Hepatocyte (in vitro differentiated cells): ENCODE measurements at regions not wholly inside any gene's neighbourhood (a gene's known extent, or its start where the extent isn't known, plus 50 kb on each side); places are given as distances from the start of the nearest gene placed in this dataset.

ENCODE experiments used
- DNase-seq: peaks from one replicate; pipeline ENCODE4 v3.0.0-alpha.2; 2016; ENCODE audit warnings: low spot score
- H2AFZ ChIP-seq: fragments of 200-600 bp; sonication (generic); 2 replicates; pipeline ENCODE4 v1.6.0; 2016; ENCODE audit warnings: antibody characterized with exemption, mild to moderate bottlenecking
- H3K27ac ChIP-seq: fragments of 200-600 bp; sonication (generic); 2 replicates; pipeline ENCODE4 v1.5.1; 2016; ENCODE audit warnings: mild to moderate bottlenecking
- H3K27me3 ChIP-seq: fragments of 200-600 bp; sonication (generic); 2 replicates; pipeline ENCODE4 v1.6.1; 2016
- H3K36me3 ChIP-seq: fragments of 200-600 bp; sonication (generic); replicated peaks from 2 replicates; pipeline ENCODE4 v1.5.1; 2016; ENCODE audit warnings: low read depth; ENCODE audit not compliant: insufficient read depth
- H3K4me1 ChIP-seq: fragments of 200-600 bp; sonication (generic); 2 replicates; pipeline ENCODE4 v1.5.1; 2016; ENCODE audit warnings: mild to moderate bottlenecking, moderate library complexity; ENCODE audit not compliant: insufficient read depth
- H3K4me2 ChIP-seq: fragments of 200-600 bp; sonication (generic); 2 replicates; pipeline ENCODE4 v1.6.0; 2016
- H3K4me3 ChIP-seq: fragments of 200-600 bp; sonication (generic); 2 replicates; pipeline ENCODE4 v1.5.1; 2016; ENCODE audit warnings: mild to moderate bottlenecking
- H3K79me2 ChIP-seq: fragments of 200-600 bp; sonication (generic); 2 replicates; pipeline ENCODE4 v1.6.0; 2017; ENCODE audit warnings: mild to moderate bottlenecking
- H3K9me2 ChIP-seq: fragments of 200-600 bp; sonication (generic); replicated peaks from 2 replicates; pipeline ENCODE4 v1.6.0; 2017; ENCODE audit warnings: mild to moderate bottlenecking; ENCODE audit not compliant: insufficient read depth
- H3K9me3 ChIP-seq: fragments of 200-600 bp; sonication (generic); 2 replicates; pipeline ENCODE4 v1.5.1; 2016; ENCODE audit warnings: low read depth, mild to moderate bottlenecking
- H4K20me1 ChIP-seq: fragments of 200-600 bp; sonication (generic); 2 replicates; pipeline ENCODE4 v1.6.0; 2016; ENCODE audit warnings: mild to moderate bottlenecking; ENCODE audit not compliant: insufficient read depth, poor library complexity, severe bottlenecking
- EZH2 ChIP-seq: fragments of 200-600 bp; sonication (generic); IDR thresholded peaks from 2 replicates; pipeline ENCODE4 v1.6.1; 2016; ENCODE audit warnings: antibody characterized with exemption, mild to moderate bottlenecking, borderline replicate concordance
- EZH2phosphoT487 ChIP-seq: fragments of 200-600 bp; sonication (generic); IDR thresholded peaks from one replicate; pipeline ENCODE4 v1.6.1; 2018; ENCODE audit warnings: antibody characterized with exemption, mild to moderate bottlenecking, low read depth, moderate library complexity; ENCODE audit not compliant: unreplicated experiment, severe bottlenecking
- WGBS: methylation state at CpG from one replicate; pipeline ENCODE4 v1.1.6; 2016; ENCODE audit warnings: low lambda C conversion rate; ENCODE audit errors: missing lambda C conversion rate; 5-methylcytosine and 5-hydroxymethylcytosine counted together
- TF ChIP-seq, protein P1 (sequence below): fragments of 200-600 bp; sonication (generic); IDR thresholded peaks from 2 replicates; pipeline ENCODE4 v1.5.1; 2016; ENCODE audit warnings: antibody characterized with exemption, mild to moderate bottlenecking; ENCODE audit not compliant: poor library complexity

DNA sequence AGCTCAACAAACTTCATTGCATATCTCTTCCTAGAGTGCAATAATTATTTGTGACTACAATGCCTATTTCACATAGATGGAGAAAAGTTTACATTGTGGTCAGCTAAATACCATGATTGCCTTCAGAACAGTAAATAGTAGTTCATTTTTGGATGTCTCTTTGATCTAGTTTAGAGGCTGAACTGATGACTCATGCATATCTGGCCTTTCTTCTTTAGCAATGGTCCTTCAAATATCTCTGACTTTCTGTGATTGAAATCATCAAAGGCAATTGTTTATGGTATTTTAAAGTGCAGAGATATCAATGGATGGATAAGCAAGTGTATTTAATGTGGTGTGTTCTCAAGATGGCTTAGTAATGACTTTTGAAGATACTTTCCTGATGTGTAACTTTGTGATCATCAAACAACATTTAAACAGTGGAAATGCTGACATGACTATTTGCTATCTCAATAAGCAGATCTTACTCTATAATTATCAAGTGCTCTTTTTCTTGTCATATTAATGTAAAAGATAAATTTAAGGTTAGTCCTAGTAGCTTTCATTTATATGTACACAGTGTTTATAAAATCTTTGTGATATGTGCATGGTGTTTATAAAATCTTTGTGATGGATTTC lies 523.7 kb upstream of the SLC35B3 start:
- Histone ChIP-seq H3K4me1 (no peaks in the 10 kb centered on the region), H3K36me3 (no peaks in the 10 kb centered on the region), H3K9me2 (no peaks in the 10 kb centered on the region), H2AFZ (no peak overlapping the region), H3K79me2 (no peaks in the 10 kb centered on the region), H3K27ac (no peak overlapping the region), H3K9me3 (no peaks in the 10 kb centered on the region), H3K4me3 (no peak overlapping the region), H3K27me3 (no peaks in the 10 kb centered on the region), H3K4me2 (no peak overlapping the region), H4K20me1 (no peaks in the 10 kb centered on the region)
- TF ChIP-seq, protein P1, sequence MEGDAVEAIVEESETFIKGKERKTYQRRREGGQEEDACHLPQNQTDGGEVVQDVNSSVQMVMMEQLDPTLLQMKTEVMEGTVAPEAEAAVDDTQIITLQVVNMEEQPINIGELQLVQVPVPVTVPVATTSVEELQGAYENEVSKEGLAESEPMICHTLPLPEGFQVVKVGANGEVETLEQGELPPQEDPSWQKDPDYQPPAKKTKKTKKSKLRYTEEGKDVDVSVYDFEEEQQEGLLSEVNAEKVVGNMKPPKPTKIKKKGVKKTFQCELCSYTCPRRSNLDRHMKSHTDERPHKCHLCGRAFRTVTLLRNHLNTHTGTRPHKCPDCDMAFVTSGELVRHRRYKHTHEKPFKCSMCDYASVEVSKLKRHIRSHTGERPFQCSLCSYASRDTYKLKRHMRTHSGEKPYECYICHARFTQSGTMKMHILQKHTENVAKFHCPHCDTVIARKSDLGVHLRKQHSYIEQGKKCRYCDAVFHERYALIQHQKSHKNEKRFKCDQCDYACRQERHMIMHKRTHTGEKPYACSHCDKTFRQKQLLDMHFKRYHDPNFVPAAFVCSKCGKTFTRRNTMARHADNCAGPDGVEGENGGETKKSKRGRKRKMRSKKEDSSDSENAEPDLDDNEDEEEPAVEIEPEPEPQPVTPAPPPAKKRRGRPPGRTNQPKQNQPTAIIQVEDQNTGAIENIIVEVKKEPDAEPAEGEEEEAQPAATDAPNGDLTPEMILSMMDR = no peak
- no peak for TF ChIP-seq EZH2
- no peak for TF ChIP-seq EZH2phosphoT487
- DNase-seq = no peak

DNA sequence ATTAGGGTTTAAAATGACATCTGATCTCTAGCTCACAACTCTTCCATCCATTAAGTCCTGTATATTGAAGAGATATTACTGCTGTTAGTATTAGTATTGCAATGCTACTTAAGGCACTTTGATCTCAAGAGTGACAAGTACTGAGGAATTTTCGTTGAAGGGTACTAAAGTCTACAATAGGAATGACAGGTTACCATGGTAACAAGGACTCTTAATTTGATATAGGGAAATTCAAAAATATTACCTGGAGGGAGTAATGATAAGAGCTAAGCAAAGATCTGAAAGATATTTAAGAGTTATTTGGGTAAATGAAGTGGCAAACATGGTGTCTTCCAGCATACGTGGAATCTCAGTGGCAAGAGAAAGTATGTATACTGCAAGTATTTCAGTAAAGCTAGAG lies 518.0 kb upstream of the SLC35B3 start:
- H3K9me2 ChIP-seq = no peaks in the 10 kb centered on the region
- H4K20me1 ChIP-seq = no peaks in the 10 kb centered on the region
- 53% methylated on average over 2 of the region's 2 CpGs for WGBS
- H3K9me3 ChIP-seq = no peaks in the 10 kb centered on the region
- no peak overlapping the region for H3K4me3 ChIP-seq
- H3K27ac ChIP-seq = no peak overlapping the region
- H2AFZ ChIP-seq = no peak overlapping the region
- TF ChIP-seq EZH2 (no peak), EZH2phosphoT487 (no peak)
- TF ChIP-seq, protein P1 = no peak
- no peaks in the 10 kb centered on the region for H3K36me3 ChIP-seq
- DNase-seq = no peak
- no peak overlapping the region for H3K4me2 ChIP-seq
- H3K4me1 ChIP-seq = no peaks in the 10 kb centered on the region
- H3K79me2 ChIP-seq = no peaks in the 10 kb centered on the region
- no peaks in the 10 kb centered on the region for H3K27me3 ChIP-seq

DNA sequence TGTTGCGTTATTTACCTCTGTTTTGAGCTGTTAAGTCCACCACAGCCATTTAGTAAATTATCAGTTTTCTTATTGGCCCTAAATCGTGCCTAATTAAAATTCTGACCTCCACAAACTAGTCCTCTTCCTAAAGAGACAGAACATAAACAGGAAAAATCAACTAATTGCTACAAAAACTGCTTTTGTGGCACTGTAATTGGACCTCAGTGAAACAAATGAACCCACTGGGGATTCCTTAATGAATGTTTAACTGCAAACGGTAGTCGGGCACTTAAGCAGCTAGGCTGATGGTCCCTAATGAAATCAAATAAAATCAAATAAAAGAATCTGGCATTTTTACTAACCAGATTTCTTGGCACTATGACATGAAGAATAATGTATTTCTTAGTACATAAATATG lies 513.4 kb upstream of the SLC35B3 start:
- Histone ChIP-seq H3K9me2 (no peaks in the 10 kb centered on the region), H3K4me3 (no peak overlapping the region), H3K79me2 (no peaks in the 10 kb centered on the region), H3K9me3 (no peaks in the 10 kb centered on the region), H3K27ac (no peak overlapping the region), H2AFZ (no peak overlapping the region), H3K4me1 (no peaks in the 10 kb centered on the region), H3K4me2 (no peak overlapping the region), H4K20me1 (no peaks in the 10 kb centered on the region), H3K36me3 (no peaks in the 10 kb centered on the region), H3K27me3 (no peaks in the 10 kb centered on the region)
- 70% methylated on average over 4 of the region's 4 CpGs for WGBS
- TF ChIP-seq EZH2 (no peak), EZH2phosphoT487 (no peak)
- TF ChIP-seq, protein P1 = no peak
- no peak for DNase-seq

DNA sequence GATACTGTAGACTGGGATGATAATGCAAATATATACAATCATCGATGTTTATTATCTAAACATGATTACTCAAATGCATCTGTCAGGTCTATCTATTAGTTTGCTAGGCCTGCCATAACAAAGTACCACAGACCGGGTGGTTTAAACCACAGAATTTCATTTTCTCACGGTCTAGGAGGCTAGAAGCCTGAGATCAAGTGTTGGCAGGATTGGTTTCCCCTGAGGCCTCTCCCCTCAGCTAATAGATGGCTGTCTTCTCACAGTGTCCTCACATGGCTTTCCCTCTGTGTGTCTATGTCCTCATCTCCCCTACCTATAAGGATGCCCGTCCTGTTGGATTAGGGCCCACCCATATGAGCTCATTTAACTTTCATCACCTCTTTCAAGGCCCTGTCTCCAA lies 512.6 kb upstream of the SLC35B3 start:
- Histone ChIP-seq H3K4me1 (no peaks in the 10 kb centered on the region), H3K27me3 (no peaks in the 10 kb centered on the region), H3K9me3 (no peaks in the 10 kb centered on the region), H4K20me1 (no peaks in the 10 kb centered on the region), H3K27ac (no peak overlapping the region), H3K4me2 (no peak overlapping the region), H3K4me3 (no peak overlapping the region), H3K9me2 (no peaks in the 10 kb centered on the region), H3K79me2 (no peaks in the 10 kb centered on the region), H3K36me3 (no peaks in the 10 kb centered on the region), H2AFZ (no peak overlapping the region)
- WGBS = 74% methylated on average over 4 of the region's 4 CpGs
- no peak for TF ChIP-seq EZH2
- no peak for DNase-seq
